ENCODE measurements at regions not wholly inside any gene's neighbourhood (a gene's known extent, or its start where the extent isn't known, plus 50 kb on each side); places are given as distances from the start of the nearest gene placed in this dataset.

GRCh38 chr7:47034180-47034579, 547.7 kb downstream of the TNS3 start:
- H3K4me3 ChIP-seq (ENCODE audit: control extremely low read depth in 1 of 5, extremely low read depth in 1 of 5, insufficient read depth in 1 of 5, low read depth in 2 of 5, low read length in 4 of 5) = no peak overlapping the region
- POLR2A ChIA-PET = no interaction called here
- H2AFZ ChIP-seq (ENCODE audit: insufficient read depth, low read depth, low read length, poor library complexity, severe bottlenecking) = no peak overlapping the region
- Mint-ChIP-seq H3K27ac (no peak overlapping the region), H3K27me3 (no peaks in the 10 kb centered on the region), H3K4me1 (no peaks in the 10 kb centered on the region), H3K9me3 (ENCODE audit: insufficient read depth) (no peaks in the 10 kb centered on the region), H3K4me3 (no peak overlapping the region)
- WGBS (ENCODE audit: insufficient coverage) = 100% methylated on average over 1 of the region's 2 CpGs
- H3K4me1 ChIP-seq (ENCODE audit: control insufficient read depth in 2 of 2, insufficient read depth in 2 of 2, low read length in 2 of 2) = no peaks in the 10 kb centered on the region
- no peaks in the 10 kb centered on the region for H4K20me1 ChIP-seq (ENCODE audit: control insufficient read depth, insufficient read depth, low read length, poor library complexity, severe bottlenecking)
- no peak overlapping the region for H3K4me2 ChIP-seq (replicated peaks; ENCODE audit: low read depth, low read length, poor library complexity, severe bottlenecking)
- CTCF ChIA-PET = no interaction called here
- no peaks in the 10 kb centered on the region for H3K79me2 ChIP-seq (ENCODE audit: control insufficient read depth, insufficient read depth, low read length)
- no peak overlapping the region for H3K27ac ChIP-seq (ENCODE audit: low read length in 2 of 2)
- TF ChIP-seq EZH2 (IDR thresholded peaks at IDR 0.05; ENCODE audit: borderline replicate concordance, insufficient read depth, low read depth, low read length, poor library complexity, severe bottlenecking) (no peak), CTCF (IDR thresholded peaks at IDR 0.05) (no peak)
- no peaks in the 10 kb centered on the region for H3K36me3 ChIP-seq (replicated peaks in 1 of 2; ENCODE audit: control extremely low read depth in 1 of 2, control insufficient read depth in 1 of 2, extremely low read depth in 1 of 2, insufficient read depth in 2 of 2, low read length in 1 of 2)
- no peak overlapping the region for H3K9ac ChIP-seq (ENCODE audit: low read length)
- DNase-seq (no peak), ATAC-seq (ENCODE audit: low read depth) (no peak)
- H3K27me3 ChIP-seq (replicated peaks in 1 of 4; ENCODE audit: control extremely low read depth in 1 of 4, control insufficient read depth in 3 of 4, insufficient read depth in 4 of 4, low read length in 3 of 4) = no peaks in the 10 kb centered on the region
- no peaks in the 10 kb centered on the region for H3K9me3 ChIP-seq (ENCODE audit: control extremely low read depth in 1 of 3, control insufficient read depth in 2 of 3, insufficient read depth in 1 of 3, low read length in 2 of 3)
- intact Hi-C loops (cut with micrococcal nuclease) = no loop called here

- H3K4me3 ChIP-seq (ENCODE audit: control extremely low read depth in 1 of 5, extremely low read depth in 1 of 5, insufficient read depth in 1 of 5, low read depth in 2 of 5, low read length in 4 of 5) = no peak overlapping the region
- ChIA-PET CTCF (no interaction called here), POLR2A (no interaction called here)
- no peaks in the 10 kb centered on the region for H3K27me3 Mint-ChIP-seq
- no peaks in the 10 kb centered on the region for H3K4me1 ChIP-seq (ENCODE audit: control insufficient read depth in 2 of 2, insufficient read depth in 2 of 2, low read length in 2 of 2)
- H3K36me3 ChIP-seq (replicated peaks in 1 of 2; ENCODE audit: control extremely low read depth in 1 of 2, control insufficient read depth in 1 of 2, extremely low read depth in 1 of 2, insufficient read depth in 2 of 2, low read length in 1 of 2) = no peaks in the 10 kb centered on the region
- no peaks in the 10 kb centered on the region for H4K20me1 ChIP-seq (ENCODE audit: control insufficient read depth, insufficient read depth, low read length, poor library complexity, severe bottlenecking)
- no peaks in the 10 kb centered on the region for H3K27me3 ChIP-seq (replicated peaks in 1 of 4; ENCODE audit: control extremely low read depth in 1 of 4, control insufficient read depth in 3 of 4, insufficient read depth in 4 of 4, low read length in 3 of 4)
- ATAC-seq (ENCODE audit: low read depth) (no peak), DNase-seq (no peak)
- H3K4me2 ChIP-seq (replicated peaks; ENCODE audit: low read depth, low read length, poor library complexity, severe bottlenecking) = no peak overlapping the region
- WGBS (ENCODE audit: insufficient coverage) = no CpG with 5 or more reads among the region's 4 CpGs
- H3K9me3 ChIP-seq (ENCODE audit: control extremely low read depth in 1 of 3, control insufficient read depth in 2 of 3, insufficient read depth in 1 of 3, low read length in 2 of 3) = no peaks in the 10 kb centered on the region
- H3K4me1 Mint-ChIP-seq = no peaks in the 10 kb centered on the region
- H3K27ac ChIP-seq (ENCODE audit: low read length in 2 of 2) = no peak overlapping the region
- H3K9me3 Mint-ChIP-seq (ENCODE audit: insufficient read depth) = no peaks in the 10 kb centered on the region
- H3K9ac ChIP-seq (ENCODE audit: low read length) = no peak overlapping the region
- no peaks in the 10 kb centered on the region for H3K79me2 ChIP-seq (ENCODE audit: control insufficient read depth, insufficient read depth, low read length)
- no peak overlapping the region for H3K4me3 Mint-ChIP-seq
- intact Hi-C loops (cut with micrococcal nuclease) = no loop called here
- TF ChIP-seq EZH2 (IDR thresholded peaks at IDR 0.05; ENCODE audit: borderline replicate concordance, insufficient read depth, low read depth, low read length, poor library complexity, severe bottlenecking) (no peak), CTCF (IDR thresholded peaks at IDR 0.05) (no peak)
- no peak overlapping the region for H2AFZ ChIP-seq (ENCODE audit: insufficient read depth, low read depth, low read length, poor library complexity, severe bottlenecking)
- H3K27ac Mint-ChIP-seq = no peak overlapping the region
Measured at GRCh38 chr7:47032536-47032908, 549.4 kb downstream of the TNS3 start.
